Fibroblast of lung (primary cell): ENCODE measurements at regions not wholly inside any gene's neighbourhood (a gene's known extent, or its start where the extent isn't known, plus 50 kb on each side); places are given as distances from the start of the nearest gene placed in this dataset.

ENCODE experiments used
- CTCF ChIP-seq, 2 donors: IDR thresholded peaks in 1 of 2; conservative IDR thresholded peaks in 1 of 2; 1 replicate in 1 of 2; 2 replicates in 1 of 2; pipeline ENCODE4 v1.5.1; 2011 to 2012; ENCODE audit warnings: low read length in 2 of 2, control low read depth in 1 of 2, inconsistent platforms in 1 of 2, low read depth in 1 of 2, mild to moderate bottlenecking in 1 of 2
- EZH2 ChIP-seq: IDR thresholded peaks from 2 replicates; pipeline ENCODE4 v1.5.1; 2012; ENCODE audit warnings: low read length, control low read depth, mild to moderate bottlenecking; ENCODE audit errors: missing control alignments

- no peak for TF ChIP-seq CTCF (conservative IDR thresholded peaks at IDR 0.05 in 1 of 2, IDR thresholded peaks at IDR 0.05 in 1 of 2; ENCODE audit: low read depth in 1 of 2, low read length in 2 of 2)
- TF ChIP-seq EZH2, result no peak
These were observed 375.8 kb downstream of the INSIG2 start for GRCh38 chr2:118464046-118464445.
